A673 (cell line): ENCODE measurements at regions not wholly inside any gene's neighbourhood (a gene's known extent, or its start where the extent isn't known, plus 50 kb on each side); places are given as distances from the start of the nearest gene placed in this dataset.

Source experiments
- EZH2 ChIP-seq: fragments of 200-600 bp; sonication (generic); IDR thresholded peaks from 2 replicates; pipeline ENCODE4 v1.6.1; 2017; ENCODE audit warnings: borderline replicate concordance, low read depth, mild to moderate bottlenecking, mixed read lengths, antibody characterized with exemption, low read length; ENCODE audit not compliant: poor library complexity, severe bottlenecking
- TF ChIP-seq, protein P1 (sequence below): fragments of 300-800, 200-600 bp; sonication (generic); conservative IDR thresholded peaks from 2 replicates; pipeline ENCODE4 v1.5.1; 2017; ENCODE audit warnings: low read depth, mild to moderate bottlenecking, antibody characterized with exemption, low read length, moderate library complexity, mixed read lengths

DNA sequence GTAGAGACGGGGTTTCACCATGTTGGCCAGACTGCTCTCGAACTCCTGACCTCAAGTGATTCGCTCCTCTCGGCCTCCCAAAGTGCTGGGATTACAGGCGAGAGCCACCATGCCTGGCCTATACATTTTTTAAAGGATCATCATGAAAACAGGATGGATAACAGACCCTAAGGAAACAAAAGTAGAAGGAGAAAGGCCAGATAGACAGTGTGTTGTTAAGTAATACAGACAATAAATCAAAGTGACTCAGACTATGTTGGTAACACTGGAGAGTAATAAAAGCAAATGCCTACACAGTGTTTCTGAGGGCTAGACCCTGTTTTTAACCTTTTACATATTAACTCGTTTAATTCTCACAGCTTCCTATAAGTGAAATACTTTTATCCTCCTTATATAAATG is 133.8 kb upstream of the MCTP2 start:
- TF ChIP-seq, protein P1, sequence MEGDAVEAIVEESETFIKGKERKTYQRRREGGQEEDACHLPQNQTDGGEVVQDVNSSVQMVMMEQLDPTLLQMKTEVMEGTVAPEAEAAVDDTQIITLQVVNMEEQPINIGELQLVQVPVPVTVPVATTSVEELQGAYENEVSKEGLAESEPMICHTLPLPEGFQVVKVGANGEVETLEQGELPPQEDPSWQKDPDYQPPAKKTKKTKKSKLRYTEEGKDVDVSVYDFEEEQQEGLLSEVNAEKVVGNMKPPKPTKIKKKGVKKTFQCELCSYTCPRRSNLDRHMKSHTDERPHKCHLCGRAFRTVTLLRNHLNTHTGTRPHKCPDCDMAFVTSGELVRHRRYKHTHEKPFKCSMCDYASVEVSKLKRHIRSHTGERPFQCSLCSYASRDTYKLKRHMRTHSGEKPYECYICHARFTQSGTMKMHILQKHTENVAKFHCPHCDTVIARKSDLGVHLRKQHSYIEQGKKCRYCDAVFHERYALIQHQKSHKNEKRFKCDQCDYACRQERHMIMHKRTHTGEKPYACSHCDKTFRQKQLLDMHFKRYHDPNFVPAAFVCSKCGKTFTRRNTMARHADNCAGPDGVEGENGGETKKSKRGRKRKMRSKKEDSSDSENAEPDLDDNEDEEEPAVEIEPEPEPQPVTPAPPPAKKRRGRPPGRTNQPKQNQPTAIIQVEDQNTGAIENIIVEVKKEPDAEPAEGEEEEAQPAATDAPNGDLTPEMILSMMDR: no peak
- no peak for TF ChIP-seq EZH2
